ENCODE measurements at regions not wholly inside any gene's neighbourhood (a gene's known extent, or its start where the extent isn't known, plus 50 kb on each side); places are given as distances from the start of the nearest gene placed in this dataset.
A peak's percentile ranks its signal among the peaks of the same experiment; 100 is the strongest.

GRCh38 chr9:19732441-19732951, 56.3 kb downstream of the SLC24A2 start:
- peaks cover 21% of the 10 kb centered on the region for H3K4me1 Mint-ChIP-seq (ENCODE audit: low read depth, unreplicated experiment)
- peak; percentile 47 for DNase-seq

GRCh38 chr9:19728101-19728500, 60.7 kb downstream of the SLC24A2 start:
- Mint-ChIP-seq H3K27me3 (ENCODE audit: unreplicated experiment) (peaks cover 3% of the 10 kb centered on the region), H3K36me3 (ENCODE audit: unreplicated experiment) (no peaks in the 10 kb centered on the region), H3K4me1 (ENCODE audit: low read depth, unreplicated experiment) (peaks cover 41% of the 10 kb centered on the region), H3K4me3 (ENCODE audit: unreplicated experiment) (no peak overlapping the region), H3K9me3 (ENCODE audit: unreplicated experiment) (no peaks in the 10 kb centered on the region), H3K27ac (ENCODE audit: unreplicated experiment) (peak overlapping the region; percentile 67)
- TF ChIP-seq, protein P1, sequence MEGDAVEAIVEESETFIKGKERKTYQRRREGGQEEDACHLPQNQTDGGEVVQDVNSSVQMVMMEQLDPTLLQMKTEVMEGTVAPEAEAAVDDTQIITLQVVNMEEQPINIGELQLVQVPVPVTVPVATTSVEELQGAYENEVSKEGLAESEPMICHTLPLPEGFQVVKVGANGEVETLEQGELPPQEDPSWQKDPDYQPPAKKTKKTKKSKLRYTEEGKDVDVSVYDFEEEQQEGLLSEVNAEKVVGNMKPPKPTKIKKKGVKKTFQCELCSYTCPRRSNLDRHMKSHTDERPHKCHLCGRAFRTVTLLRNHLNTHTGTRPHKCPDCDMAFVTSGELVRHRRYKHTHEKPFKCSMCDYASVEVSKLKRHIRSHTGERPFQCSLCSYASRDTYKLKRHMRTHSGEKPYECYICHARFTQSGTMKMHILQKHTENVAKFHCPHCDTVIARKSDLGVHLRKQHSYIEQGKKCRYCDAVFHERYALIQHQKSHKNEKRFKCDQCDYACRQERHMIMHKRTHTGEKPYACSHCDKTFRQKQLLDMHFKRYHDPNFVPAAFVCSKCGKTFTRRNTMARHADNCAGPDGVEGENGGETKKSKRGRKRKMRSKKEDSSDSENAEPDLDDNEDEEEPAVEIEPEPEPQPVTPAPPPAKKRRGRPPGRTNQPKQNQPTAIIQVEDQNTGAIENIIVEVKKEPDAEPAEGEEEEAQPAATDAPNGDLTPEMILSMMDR (IDR thresholded peaks at IDR 0.05; ENCODE audit: partially characterized antibody, unreplicated experiment): no peak
- DNase-seq: no peak

More at GRCh38 chr9:19732441-19732951, 56.3 kb downstream of the SLC24A2 start:
- Mint-ChIP-seq H3K36me3 (ENCODE audit: unreplicated experiment) (no peaks in the 10 kb centered on the region), H3K27me3 (ENCODE audit: unreplicated experiment) (no peaks in the 10 kb centered on the region), H3K9me3 (ENCODE audit: unreplicated experiment) (no peaks in the 10 kb centered on the region), H3K4me3 (ENCODE audit: unreplicated experiment) (peak overlapping the region; percentile 14), H3K27ac (ENCODE audit: unreplicated experiment) (no peak overlapping the region)
- TF ChIP-seq, protein P1 (IDR thresholded peaks at IDR 0.05; ENCODE audit: partially characterized antibody, unreplicated experiment): no peak

DNA sequence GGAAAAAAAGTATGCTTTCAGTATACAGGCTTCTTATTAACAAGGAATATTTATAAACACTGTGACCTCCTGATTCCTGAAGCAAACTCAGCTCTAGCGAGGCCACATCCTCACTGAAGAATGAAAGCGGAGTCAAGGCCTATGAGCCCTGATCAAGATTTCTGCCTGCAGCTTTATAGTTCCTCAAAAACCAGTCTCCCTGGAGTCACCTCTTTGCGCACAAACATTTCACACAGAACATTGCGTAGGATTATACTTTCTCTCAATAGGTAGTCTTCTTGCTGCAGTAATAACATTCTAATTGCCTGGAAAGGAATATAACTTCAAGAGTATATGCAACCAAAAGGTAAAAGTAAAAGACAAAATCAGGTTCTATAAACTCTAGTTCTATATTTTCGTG, 62.9 kb downstream of the SLC24A2 start:
- TF ChIP-seq, protein P1 (IDR thresholded peaks at IDR 0.05; ENCODE audit: partially characterized antibody, unreplicated experiment): no peak
- no peak overlapping the region for H3K27ac Mint-ChIP-seq (ENCODE audit: unreplicated experiment)

GRCh38 chr9:19720377-19720776, 68.5 kb downstream of the SLC24A2 start:
- Mint-ChIP-seq H3K27me3 (ENCODE audit: unreplicated experiment) (peaks cover 3% of the 10 kb centered on the region), H3K4me3 (ENCODE audit: unreplicated experiment) (no peak overlapping the region), H3K4me1 (ENCODE audit: low read depth, unreplicated experiment) (peaks cover 5% of the 10 kb centered on the region), H3K36me3 (ENCODE audit: unreplicated experiment) (no peaks in the 10 kb centered on the region), H3K27ac (ENCODE audit: unreplicated experiment) (no peak overlapping the region), H3K9me3 (ENCODE audit: unreplicated experiment) (no peaks in the 10 kb centered on the region)
- TF ChIP-seq, protein P1 (IDR thresholded peaks at IDR 0.05; ENCODE audit: partially characterized antibody, unreplicated experiment): no peak
- DNase-seq: no peak

More for the DNA sequence above, 62.9 kb downstream of the SLC24A2 start:
- Mint-ChIP-seq H3K9me3 (ENCODE audit: unreplicated experiment) (no peaks in the 10 kb centered on the region), H3K4me1 (ENCODE audit: low read depth, unreplicated experiment) (peaks cover 32% of the 10 kb centered on the region), H3K27me3 (ENCODE audit: unreplicated experiment) (peaks cover 3% of the 10 kb centered on the region), H3K36me3 (ENCODE audit: unreplicated experiment) (no peaks in the 10 kb centered on the region), H3K4me3 (ENCODE audit: unreplicated experiment) (no peak overlapping the region)
- DNase-seq: no peak

GRCh38 chr9:19703702-19704101, 85.1 kb downstream of the SLC24A2 start:
- Mint-ChIP-seq H3K27ac (ENCODE audit: unreplicated experiment) (no peak overlapping the region), H3K9me3 (ENCODE audit: unreplicated experiment) (no peaks in the 10 kb centered on the region), H3K4me3 (ENCODE audit: unreplicated experiment) (no peak overlapping the region), H3K27me3 (ENCODE audit: unreplicated experiment) (no peaks in the 10 kb centered on the region), H3K4me1 (ENCODE audit: low read depth, unreplicated experiment) (no peaks in the 10 kb centered on the region), H3K36me3 (ENCODE audit: unreplicated experiment) (no peaks in the 10 kb centered on the region)
- DNase-seq: no peak
- TF ChIP-seq, protein P1 (IDR thresholded peaks at IDR 0.05; ENCODE audit: partially characterized antibody, unreplicated experiment): no peak

Measured in glutamatergic neuron (in vitro differentiated cells).